ENCODE measurements at regions not wholly inside any gene's neighbourhood (a gene's known extent, or its start where the extent isn't known, plus 50 kb on each side); places are given as distances from the start of the nearest gene placed in this dataset.

DNA sequence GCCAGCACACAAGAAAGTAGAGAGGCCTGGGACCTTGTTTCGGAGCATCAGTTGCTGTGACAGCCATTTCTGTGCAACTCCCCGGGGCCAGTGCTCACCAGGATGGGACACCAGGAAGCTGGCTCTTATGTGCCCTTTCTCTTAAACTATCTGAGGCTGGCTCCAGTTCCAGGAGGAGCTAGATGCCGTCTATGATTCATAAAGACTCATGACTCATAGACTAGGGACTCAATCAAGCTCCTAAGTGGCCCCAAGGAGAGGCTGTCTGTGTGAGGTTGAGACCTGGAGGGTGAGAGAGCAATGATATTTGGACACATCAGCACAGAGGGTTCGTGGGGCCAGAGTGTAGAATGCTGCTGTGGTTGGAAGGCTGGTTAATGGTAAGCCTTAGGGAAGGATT is 580.1 kb downstream of the CCSER2 start:
- Mint-ChIP-seq H3K4me3 (ENCODE audit: low read depth, unreplicated experiment) (no peak overlapping the region), H3K27ac (ENCODE audit: unreplicated experiment) (no peak overlapping the region), H3K4me1 (ENCODE audit: low read depth, unreplicated experiment) (no peaks in the 10 kb centered on the region), H3K27me3 (ENCODE audit: unreplicated experiment) (peaks cover 15% of the 10 kb centered on the region), H3K36me3 (ENCODE audit: insufficient read depth, unreplicated experiment) (no peaks in the 10 kb centered on the region), H3K9me3 (ENCODE audit: low read depth, unreplicated experiment) (no peaks in the 10 kb centered on the region)
- BruUV-seq (replicated peaks): no TSS peak
- intact Hi-C loops (cut with micrococcal nuclease; ENCODE audit: unreplicated experiment): no loop called here
- CTCF ChIA-PET: no interaction called here
- TF ChIP-seq, protein P1, sequence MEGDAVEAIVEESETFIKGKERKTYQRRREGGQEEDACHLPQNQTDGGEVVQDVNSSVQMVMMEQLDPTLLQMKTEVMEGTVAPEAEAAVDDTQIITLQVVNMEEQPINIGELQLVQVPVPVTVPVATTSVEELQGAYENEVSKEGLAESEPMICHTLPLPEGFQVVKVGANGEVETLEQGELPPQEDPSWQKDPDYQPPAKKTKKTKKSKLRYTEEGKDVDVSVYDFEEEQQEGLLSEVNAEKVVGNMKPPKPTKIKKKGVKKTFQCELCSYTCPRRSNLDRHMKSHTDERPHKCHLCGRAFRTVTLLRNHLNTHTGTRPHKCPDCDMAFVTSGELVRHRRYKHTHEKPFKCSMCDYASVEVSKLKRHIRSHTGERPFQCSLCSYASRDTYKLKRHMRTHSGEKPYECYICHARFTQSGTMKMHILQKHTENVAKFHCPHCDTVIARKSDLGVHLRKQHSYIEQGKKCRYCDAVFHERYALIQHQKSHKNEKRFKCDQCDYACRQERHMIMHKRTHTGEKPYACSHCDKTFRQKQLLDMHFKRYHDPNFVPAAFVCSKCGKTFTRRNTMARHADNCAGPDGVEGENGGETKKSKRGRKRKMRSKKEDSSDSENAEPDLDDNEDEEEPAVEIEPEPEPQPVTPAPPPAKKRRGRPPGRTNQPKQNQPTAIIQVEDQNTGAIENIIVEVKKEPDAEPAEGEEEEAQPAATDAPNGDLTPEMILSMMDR (IDR thresholded peaks at IDR 0.05; ENCODE audit: unreplicated experiment): no peak
- DNase-seq: no peak

DNA sequence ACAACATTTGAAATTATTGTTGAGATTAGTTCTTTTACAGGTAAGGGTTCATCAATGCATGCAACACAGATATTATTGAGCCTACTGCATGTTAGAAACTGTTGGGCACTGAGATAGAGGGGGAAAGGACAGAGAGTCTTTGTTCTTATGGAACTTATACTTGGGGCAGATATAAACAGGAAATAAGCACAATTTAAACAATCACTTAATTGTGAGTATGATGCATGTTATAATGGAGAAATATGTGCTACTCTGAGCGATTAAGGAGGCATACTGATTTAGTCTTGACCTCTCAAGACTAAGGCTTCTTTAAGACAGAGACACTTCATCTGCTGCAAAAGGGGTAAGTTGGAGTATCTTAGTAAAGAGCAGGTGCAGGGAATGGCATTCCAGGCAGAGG is 593.3 kb downstream of the CCSER2 start:
- Mint-ChIP-seq H3K4me1 (ENCODE audit: low read depth, unreplicated experiment) (no peaks in the 10 kb centered on the region), H3K27me3 (ENCODE audit: unreplicated experiment) (no peaks in the 10 kb centered on the region), H3K9me3 (ENCODE audit: low read depth, unreplicated experiment) (peaks cover 3% of the 10 kb centered on the region), H3K27ac (ENCODE audit: unreplicated experiment) (no peak overlapping the region), H3K4me3 (ENCODE audit: low read depth, unreplicated experiment) (no peak overlapping the region), H3K36me3 (ENCODE audit: insufficient read depth, unreplicated experiment) (no peaks in the 10 kb centered on the region)
- DNase-seq: no peak
- no TSS peak for BruUV-seq (replicated peaks)
- intact Hi-C loops (cut with micrococcal nuclease; ENCODE audit: unreplicated experiment): no loop called here
- CTCF ChIA-PET: no interaction called here
- TF ChIP-seq, protein P1 (IDR thresholded peaks at IDR 0.05; ENCODE audit: unreplicated experiment): no peak

DNA sequence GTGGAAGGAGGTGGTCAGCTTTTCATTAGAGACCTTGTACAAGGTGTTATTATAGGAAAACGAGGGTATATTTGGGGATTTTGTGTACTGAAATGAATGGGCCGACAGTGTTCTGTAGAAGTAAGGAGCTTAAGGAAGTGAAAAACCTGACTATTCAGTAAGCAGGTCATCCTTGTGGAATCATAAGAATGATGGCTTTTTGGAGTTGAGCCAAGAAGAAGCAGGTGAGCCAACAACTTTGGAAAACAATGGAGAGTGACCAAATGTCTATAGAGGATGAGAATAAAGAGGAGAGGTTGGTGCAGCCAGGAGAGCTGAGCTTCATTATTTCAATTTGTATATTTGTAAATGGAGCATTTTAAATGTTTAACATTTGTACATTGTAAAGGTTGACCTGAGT is 595.7 kb downstream of the CCSER2 start:
- Mint-ChIP-seq H3K27me3 (ENCODE audit: unreplicated experiment) (peaks cover 9% of the 10 kb centered on the region), H3K9me3 (ENCODE audit: low read depth, unreplicated experiment) (no peaks in the 10 kb centered on the region), H3K4me1 (ENCODE audit: low read depth, unreplicated experiment) (no peaks in the 10 kb centered on the region), H3K27ac (ENCODE audit: unreplicated experiment) (no peak overlapping the region), H3K36me3 (ENCODE audit: insufficient read depth, unreplicated experiment) (no peaks in the 10 kb centered on the region), H3K4me3 (ENCODE audit: low read depth, unreplicated experiment) (no peak overlapping the region)
- DNase-seq: no peak
- BruUV-seq (replicated peaks): no TSS peak
- intact Hi-C loops (cut with micrococcal nuclease; ENCODE audit: unreplicated experiment): no loop called here
- TF ChIP-seq, protein P1 (IDR thresholded peaks at IDR 0.05; ENCODE audit: unreplicated experiment): no peak
- CTCF ChIA-PET: no interaction called here

DNA sequence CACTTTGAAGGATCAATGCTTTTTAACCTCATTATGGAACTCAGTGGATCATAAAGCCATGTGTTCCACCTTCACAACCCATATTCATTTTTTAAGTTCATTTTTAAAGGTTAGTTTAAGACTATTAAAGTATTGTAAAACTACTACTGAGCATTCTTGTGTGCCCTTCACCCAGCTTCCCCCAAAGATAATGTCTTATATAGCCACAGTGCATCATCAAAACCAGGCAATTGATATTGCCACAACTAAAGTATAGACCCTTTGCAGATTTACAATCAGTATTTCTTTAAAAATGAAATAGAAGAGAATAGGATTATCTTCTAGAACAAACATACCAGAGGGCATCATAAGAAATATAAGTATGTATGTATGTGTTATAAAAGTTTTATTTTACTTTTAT is 597.1 kb downstream of the CCSER2 start:
- TF ChIP-seq, protein P1 (IDR thresholded peaks at IDR 0.05; ENCODE audit: unreplicated experiment): no peak
- no peak for DNase-seq
- CTCF ChIA-PET: no interaction called here

DNA sequence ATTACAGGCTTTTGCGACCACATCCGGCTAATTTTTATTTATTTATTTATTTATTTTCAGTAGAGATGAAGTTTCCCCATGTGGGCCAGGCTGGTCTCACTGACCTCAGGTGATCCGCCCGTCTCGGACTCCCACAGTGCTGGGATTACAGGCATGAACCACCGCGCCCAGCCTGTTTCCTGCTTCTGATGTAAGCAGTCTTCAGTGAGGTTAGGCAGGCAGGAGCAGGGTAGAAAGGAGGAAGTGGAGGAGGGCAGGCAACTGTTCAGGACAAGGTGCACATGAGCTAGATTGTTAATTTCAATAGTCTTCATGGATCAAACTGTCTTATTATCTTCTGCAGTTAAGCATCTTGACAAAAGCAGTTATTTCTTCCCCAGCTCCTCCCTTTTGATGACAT is 605.0 kb downstream of the CCSER2 start:
- TF ChIP-seq, protein P1 (IDR thresholded peaks at IDR 0.05; ENCODE audit: unreplicated experiment): no peak
- intact Hi-C loops (cut with micrococcal nuclease; ENCODE audit: unreplicated experiment): no loop called here
- DNase-seq: no peak
- no TSS peak for BruUV-seq (replicated peaks)
- no peak overlapping the region for H3K27ac Mint-ChIP-seq (ENCODE audit: unreplicated experiment)
- H3K4me3 Mint-ChIP-seq (ENCODE audit: low read depth, unreplicated experiment): no peak overlapping the region
- H3K9me3 Mint-ChIP-seq (ENCODE audit: low read depth, unreplicated experiment): no peaks in the 10 kb centered on the region
- CTCF ChIA-PET: no interaction called here
- H3K36me3 Mint-ChIP-seq (ENCODE audit: insufficient read depth, unreplicated experiment): no peaks in the 10 kb centered on the region
- no peaks in the 10 kb centered on the region for H3K4me1 Mint-ChIP-seq (ENCODE audit: low read depth, unreplicated experiment)
- peaks cover 26% of the 10 kb centered on the region for H3K27me3 Mint-ChIP-seq (ENCODE audit: unreplicated experiment)

More for the DNA sequence above, 597.1 kb downstream of the CCSER2 start:
- Mint-ChIP-seq H3K4me1 (ENCODE audit: low read depth, unreplicated experiment) (no peaks in the 10 kb centered on the region), H3K4me3 (ENCODE audit: low read depth, unreplicated experiment) (no peak overlapping the region), H3K27me3 (ENCODE audit: unreplicated experiment) (peaks cover 9% of the 10 kb centered on the region), H3K9me3 (ENCODE audit: low read depth, unreplicated experiment) (no peaks in the 10 kb centered on the region), H3K36me3 (ENCODE audit: insufficient read depth, unreplicated experiment) (no peaks in the 10 kb centered on the region), H3K27ac (ENCODE audit: unreplicated experiment) (no peak overlapping the region)
- intact Hi-C loops (cut with micrococcal nuclease; ENCODE audit: unreplicated experiment): no loop called here
- no TSS peak for BruUV-seq (replicated peaks)
